ENCODE measurements at regions not wholly inside any gene's neighbourhood (a gene's known extent, or its start where the extent isn't known, plus 50 kb on each side); places are given as distances from the start of the nearest gene placed in this dataset.

- peaks cover 7 to 18% of the 10 kb centered on the region in 2 experiments; a peak in 4 of 5 replicates for H3K9me3 Mint-ChIP-seq
- Histone ChIP-seq H2BK15ac (ENCODE audit: low read depth, low read length) (no peak overlapping the region), H4K20me1 (ENCODE audit: control insufficient read depth, insufficient read depth, insufficient read length) (no peaks in the 10 kb centered on the region), H2BK120ac (ENCODE audit: low read depth, low read length, poor library complexity, severe bottlenecking) (no peak overlapping the region), H3K79me1 (ENCODE audit: insufficient read depth, low read depth, low read length, poor library complexity, severe bottlenecking) (no peaks in the 10 kb centered on the region), H3K4ac (ENCODE audit: low read depth, low read length) (no peak overlapping the region), H4K5ac (ENCODE audit: insufficient read length, low read depth, low read length) (no peak overlapping the region), H4K8ac (replicated peaks; ENCODE audit: insufficient read length, low read depth, low read length) (no peak overlapping the region), H3K79me2 (ENCODE audit: insufficient read depth, low read length) (no peaks in the 10 kb centered on the region), H2BK12ac (ENCODE audit: insufficient read length, low read depth, low read length) (no peak overlapping the region), H3K18ac (ENCODE audit: insufficient read length, low read depth, low read length) (no peak overlapping the region), H2BK20ac (ENCODE audit: low read depth, low read length, poor library complexity, severe bottlenecking) (no peak overlapping the region), H3K27me3 (ENCODE audit: insufficient read depth, low read length) (no peaks in the 10 kb centered on the region), H3T11ph (ENCODE audit: low read length) (no peak overlapping the region), H3K56ac (ENCODE audit: insufficient read length, low read depth, low read length) (no peak overlapping the region), H3K14ac (ENCODE audit: insufficient read depth, low read length) (no peak overlapping the region), H2BK5ac (ENCODE audit: insufficient read length, low read length) (no peak overlapping the region), H3K9me3 (ENCODE audit: control insufficient read depth, low read depth, low read length) (no peaks in the 10 kb centered on the region), H4K91ac (ENCODE audit: insufficient read length, low read depth, low read length) (no peak overlapping the region), H3K9ac (ENCODE audit: extremely low read depth, insufficient read length, low read length) (no peak overlapping the region), H2AFZ (ENCODE audit: low read length) (no peak overlapping the region), H3K23me2 (ENCODE audit: insufficient read length, low read depth, low read length, poor library complexity, severe bottlenecking) (no peaks in the 10 kb centered on the region), H3K4me1 (ENCODE audit: insufficient read depth, low read length) (no peaks in the 10 kb centered on the region), H3K23ac (ENCODE audit: insufficient read length, low read depth, low read length) (no peak overlapping the region), H3K4me2 (ENCODE audit: insufficient read depth, insufficient read length, low read length) (no peak overlapping the region), H3K27ac (ENCODE audit: insufficient read length, low read depth, low read length) (no peak overlapping the region), H2AK5ac (ENCODE audit: insufficient read length, low read length) (no peak overlapping the region)
- no peak overlapping the region for H3K4me3 Mint-ChIP-seq
- no peak overlapping the region for H3K27ac Mint-ChIP-seq
- WGBS (ENCODE audit: extremely low coverage, insufficient read length, low lambda C conversion rate), result no CpG with 5 or more reads among the region's 5 CpGs
- no peak for DNase-seq
- peaks cover 0 to 4% (median 3%) of the 10 kb centered on the region in 3 experiments; a peak in 3 of 7 replicates for H3K36me3 Mint-ChIP-seq (ENCODE audit: insufficient read depth in 1 of 3, low read depth in 3 of 3)
- no peaks in the 10 kb centered on the region; the same call in 1 of the 2 replicates for H3K27me3 Mint-ChIP-seq (ENCODE audit: low read depth)
- H3K4me1 Mint-ChIP-seq, result no peaks in the 10 kb centered on the region
- no peak for TF ChIP-seq CTCF (conservative IDR thresholded peaks at IDR 0.05)
These were observed 469.8 kb downstream of the ZNF536 start for GRCh38 chr19:30841934-30842333.

Data from H9 (cell line).